H1 (cell line): ENCODE measurements at regions not wholly inside any gene's neighbourhood (a gene's known extent, or its start where the extent isn't known, plus 50 kb on each side); places are given as distances from the start of the nearest gene placed in this dataset.
A peak's percentile ranks its signal among the peaks of the same experiment; 100 is the strongest.

ENCODE experiments used
- CTCF ChIA-PET: fragments of 300-600 bp; sonication (Branson Sonifier 250); formaldehyde crosslinking; loops from one replicate; lab custom pipeline; 2021; ENCODE audit not compliant: partially characterized antibody; lab: Charles Lee
- POLR2A ChIA-PET: fragments of 300-600 bp; sonication (Branson Sonifier 250); formaldehyde crosslinking; loops from one replicate; lab custom pipeline; 2021; ENCODE audit warnings: inconsistent platforms; ENCODE audit not compliant: partially characterized antibody; lab: Charles Lee
- DNase-seq, 2 experiments: peaks; one replicate each; pipeline versions ENCODE4 v3.0.0 to v3.0.0-alpha.2; 2010 to 2022; ENCODE audit warnings: low spot score in 2 of 2, low read depth in 1 of 2, mixed read lengths in 1 of 2
- FAIRE-seq: peaks from 2 replicates; lab custom pipeline; 2011; peaks lifted over from hg19 to GRCh38; lab: Jason Lieb, UNC
- H2AFZ ChIP-seq: 2 replicates; pipeline ENCODE4 v1.8.1; 2012; ENCODE audit warnings: low read length, inconsistent platforms
- H2AK5ac ChIP-seq: 2 replicates; pipeline ENCODE4 v1.6.1; 2013; ENCODE audit warnings: low read depth, low read length
- H2BK120ac ChIP-seq: replicated peaks from 2 replicates; pipeline ENCODE3; 2013; ENCODE audit warnings: low read depth, low read length, inconsistent platforms
- H2BK12ac ChIP-seq: 2 replicates; pipeline ENCODE4 v1.6.1; 2013; ENCODE audit warnings: low read depth, low read length
- H2BK15ac ChIP-seq: 2 replicates; pipeline ENCODE4 v1.6.1; 2013; ENCODE audit warnings: low read length
- H2BK20ac ChIP-seq: 2 replicates; pipeline ENCODE4 v1.6.1; 2013; ENCODE audit warnings: low read length
- H2BK5ac ChIP-seq: 2 replicates; pipeline ENCODE4 v1.6.1; 2013; ENCODE audit warnings: low read depth, low read length
- H3K14ac ChIP-seq: 2 replicates; pipeline ENCODE4 v1.6.1; 2013; ENCODE audit warnings: inconsistent platforms; ENCODE audit not compliant: insufficient read length
- H3K18ac ChIP-seq: 2 replicates; pipeline ENCODE4 v1.6.1; 2013; ENCODE audit warnings: low read length; ENCODE audit errors: extremely low read depth
- H3K23ac ChIP-seq: 2 replicates; pipeline ENCODE4 v1.6.1; 2013; ENCODE audit warnings: inconsistent platforms; ENCODE audit not compliant: insufficient read length
- H3K23me2 ChIP-seq: 2 replicates; pipeline ENCODE4 v1.6.1; 2013; ENCODE audit warnings: low read depth, low read length
- H3K27ac ChIP-seq: 2 replicates; pipeline ENCODE4 v1.6.1; 2011; ENCODE audit warnings: low read depth, low read length, inconsistent platforms
- H3K27me3 ChIP-seq, 4 experiments: replicated peaks in 1 of 4; 1 replicate in 1 of 4; 2 replicates in 3 of 4; pipeline versions ENCODE4 v1.6.1 to v1.8.1; 2011 to 2013; ENCODE audit warnings: low read length in 3 of 4, mild to moderate bottlenecking in 3 of 4, inconsistent platforms in 2 of 4, mixed read lengths in 2 of 4, moderate library complexity in 1 of 4; ENCODE audit not compliant: control insufficient read depth in 3 of 4, insufficient read depth in 3 of 4; ENCODE audit errors: extremely low read depth in 1 of 4
- H3K36me3 ChIP-seq, 4 experiments: 2 replicates each; pipeline versions ENCODE4 v1.6.1 to v1.8.1; 2011 to 2013; ENCODE audit warnings: mild to moderate bottlenecking in 4 of 4, low read length in 3 of 4, moderate library complexity in 2 of 4, control low read depth in 1 of 4, inconsistent platforms in 1 of 4; ENCODE audit not compliant: insufficient read depth in 4 of 4, control insufficient read depth in 2 of 4
- H3K4ac ChIP-seq: replicated peaks from 2 replicates; pipeline ENCODE3; 2013; ENCODE audit warnings: low read length, low read depth, mixed read lengths, inconsistent platforms; ENCODE audit not compliant: insufficient read length
- H3K4me1 ChIP-seq, 4 experiments: replicated peaks in 1 of 4; 1 replicate in 1 of 4; 2 replicates in 3 of 4; pipeline versions ENCODE4 v1.6.1 to v1.8.1; 2011 to 2013; ENCODE audit warnings: low read length in 3 of 4, inconsistent platforms in 2 of 4, mixed read lengths in 1 of 4; ENCODE audit not compliant: insufficient read depth in 4 of 4, control insufficient read depth in 3 of 4
- H3K4me2 ChIP-seq, 2 experiments: 2 replicates each; pipeline versions ENCODE4 v1.6.1 to v1.8.1; 2011 to 2013; ENCODE audit warnings: low read depth in 2 of 2, low read length in 2 of 2, control low read depth in 1 of 2, inconsistent platforms in 1 of 2, mild to moderate bottlenecking in 1 of 2; ENCODE audit not compliant: insufficient read depth in 1 of 2
- H3K4me3 ChIP-seq, 4 experiments: fragments of 200-600, 300-600 bp in 1 of 4; sonication (generic), shearing (Covaris generic), sonication (Bioruptor Twin) in 1 of 4; 2 replicates each; pipeline versions ENCODE4 v1.5.1 to v1.8.1; 2011 to 2016; ENCODE audit warnings: low read length in 4 of 4, low read depth in 3 of 4, control low read depth in 2 of 4, inconsistent platforms in 2 of 4, mild to moderate bottlenecking in 2 of 4, mixed read lengths in 1 of 4, moderate library complexity in 1 of 4; ENCODE audit not compliant: insufficient read depth in 2 of 4; ENCODE audit errors: extremely low read depth in 1 of 4
- H3K56ac ChIP-seq: replicated peaks from 2 replicates; pipeline ENCODE3; 2013; ENCODE audit warnings: low read depth, mild to moderate bottlenecking, mixed read lengths, low read length, inconsistent platforms; ENCODE audit not compliant: insufficient read length
- H3K79me1 ChIP-seq: 2 replicates; pipeline ENCODE4 v1.6.1; 2013; ENCODE audit warnings: low read depth, low read length, control low read depth
- H3K79me2 ChIP-seq, 2 experiments: 2 replicates each; pipeline versions ENCODE4 v1.6.1 to v1.8.1; 2012 to 2013; ENCODE audit warnings: low read length in 2 of 2, mild to moderate bottlenecking in 2 of 2, inconsistent platforms in 1 of 2; ENCODE audit not compliant: insufficient read depth in 2 of 2, control insufficient read depth in 1 of 2
- H3K9ac ChIP-seq, 4 experiments: replicated peaks in 1 of 4; 1 replicate in 1 of 4; 2 replicates in 3 of 4; pipeline versions ENCODE4 v1.6.1 to v1.8.1; 2011 to 2013; ENCODE audit warnings: low read depth in 3 of 4, low read length in 3 of 4, control low read depth in 2 of 4, mild to moderate bottlenecking in 2 of 4, moderate library complexity in 2 of 4, inconsistent platforms in 1 of 4; ENCODE audit errors: extremely low read depth in 1 of 4
- H3K9me3 ChIP-seq, 2 experiments: 2 replicates each; pipeline versions ENCODE4 v1.6.1 to v1.8.1; 2012 to 2013; ENCODE audit warnings: mild to moderate bottlenecking in 2 of 2, moderate library complexity in 2 of 2, control low read depth in 1 of 2, inconsistent platforms in 1 of 2, low read depth in 1 of 2, low read length in 1 of 2, mixed read lengths in 1 of 2; ENCODE audit not compliant: insufficient read depth in 2 of 2
- H4K20me1 ChIP-seq, 2 experiments: replicated peaks in 1 of 2; 2 replicates each; pipeline versions ENCODE3 to v1.8.1; 2011 to 2013; ENCODE audit warnings: inconsistent platforms in 2 of 2, low read length in 2 of 2, mild to moderate bottlenecking in 1 of 2; ENCODE audit not compliant: insufficient read depth in 2 of 2, control insufficient read depth in 1 of 2
- H4K5ac ChIP-seq: 2 replicates; pipeline ENCODE4 v1.6.1; 2013; ENCODE audit warnings: low read length, low read depth, mixed read lengths, inconsistent platforms; ENCODE audit not compliant: insufficient read length
- H4K8ac ChIP-seq: 2 replicates; pipeline ENCODE4 v1.8.0; 2013; ENCODE audit warnings: mild to moderate bottlenecking, moderate library complexity, low read length, inconsistent platforms; ENCODE audit not compliant: insufficient read depth; ENCODE audit errors: extremely low read depth
- H4K91ac ChIP-seq: replicated peaks from 2 replicates; pipeline ENCODE3; 2013; ENCODE audit warnings: low read length, mixed read lengths, inconsistent platforms; ENCODE audit not compliant: insufficient read length
- BRCA1 ChIP-seq: IDR thresholded peaks from 2 replicates; pipeline ENCODE4 v1.6.1; 2012; ENCODE audit warnings: low read depth, low read length, improper control_type of control experiment
- GABPA ChIP-seq: IDR thresholded peaks from 2 replicates; pipeline ENCODE4 v1.6.1; 2011; ENCODE audit warnings: mild to moderate bottlenecking, low read length, moderate library complexity, borderline replicate concordance; ENCODE audit not compliant: insufficient read depth
- KDM1A ChIP-seq: fragments of 200-600, 300-600 bp; sonication (generic); IDR thresholded peaks from 2 replicates; pipeline ENCODE4 v1.7.1; 2016; ENCODE audit warnings: mild to moderate bottlenecking, low read length, borderline replicate concordance
- KDM4A ChIP-seq: IDR thresholded peaks from one replicate; pipeline ENCODE4 v1.7.1; 2012; ENCODE audit warnings: low read depth, mild to moderate bottlenecking, moderate library complexity, low read length, inconsistent platforms; ENCODE audit not compliant: severe bottlenecking
- MAFK ChIP-seq: IDR thresholded peaks from 2 replicates; pipeline ENCODE4 v1.6.1; 2012; ENCODE audit warnings: low read depth, mild to moderate bottlenecking, improper control_type of control experiment, low read length
- RBBP5 ChIP-seq: IDR thresholded peaks from 2 replicates; pipeline ENCODE4 v1.7.1; 2012; ENCODE audit warnings: low read depth, mild to moderate bottlenecking, inconsistent platforms, low read length, moderate library complexity, borderline replicate concordance
- SAP30 ChIP-seq: fragments of 300-600 bp; sonication (generic); IDR thresholded peaks from 2 replicates; pipeline ENCODE4 v1.7.1; 2012; ENCODE audit warnings: low read length, moderate library complexity, mild to moderate bottlenecking, inconsistent platforms; ENCODE audit not compliant: insufficient read depth, insufficient replicate concordance
- SIN3A ChIP-seq, 2 experiments: IDR thresholded peaks in 1 of 2; conservative IDR thresholded peaks in 1 of 2; 2 replicates each; pipeline ENCODE4 v1.6.1; 2011 to 2012; ENCODE audit warnings: low read length in 2 of 2, improper control_type of control experiment in 1 of 2, low read depth in 1 of 2, mild to moderate bottlenecking in 1 of 2
- SP1 ChIP-seq: IDR thresholded peaks from 2 replicates; pipeline ENCODE4 v1.6.1; 2011; ENCODE audit warnings: low read depth, low read length
- TEAD4 ChIP-seq: IDR thresholded peaks from 2 replicates; pipeline ENCODE4 v1.6.1; 2012; ENCODE audit warnings: low read depth, low read length, inconsistent platforms, mixed read lengths
- WGBS, 2 experiments: shearing (Covaris generic) in 1 of 2; methylation state at CpG; one replicate each; pipeline versions ENCODE4 v1.1.6 to v1.1.7; 2013 to 2015; ENCODE audit warnings: low lambda C conversion rate in 2 of 2, mixed read lengths in 2 of 2, inconsistent platforms in 1 of 2, low coverage in 1 of 2, missing lambda C conversion rate in 1 of 2; ENCODE audit not compliant: insufficient replicate concordance in 2 of 2, insufficient coverage in 1 of 2, insufficient read length in 1 of 2; ENCODE audit errors: extremely low coverage in 1 of 2, missing lambda C conversion rate in 1 of 2; 5-methylcytosine and 5-hydroxymethylcytosine counted together
- TF ChIP-seq, protein P1 (sequence below): IDR thresholded peaks from 2 replicates; pipeline ENCODE4 v1.6.1; 2011; ENCODE audit warnings: low read depth, mild to moderate bottlenecking, low read length; ENCODE audit not compliant: insufficient read depth
- TF ChIP-seq, protein P2 (sequence below): IDR thresholded peaks from 2 replicates; pipeline ENCODE4 v1.6.1; 2011; ENCODE audit warnings: low read length, improper control_type of control experiment

DNA sequence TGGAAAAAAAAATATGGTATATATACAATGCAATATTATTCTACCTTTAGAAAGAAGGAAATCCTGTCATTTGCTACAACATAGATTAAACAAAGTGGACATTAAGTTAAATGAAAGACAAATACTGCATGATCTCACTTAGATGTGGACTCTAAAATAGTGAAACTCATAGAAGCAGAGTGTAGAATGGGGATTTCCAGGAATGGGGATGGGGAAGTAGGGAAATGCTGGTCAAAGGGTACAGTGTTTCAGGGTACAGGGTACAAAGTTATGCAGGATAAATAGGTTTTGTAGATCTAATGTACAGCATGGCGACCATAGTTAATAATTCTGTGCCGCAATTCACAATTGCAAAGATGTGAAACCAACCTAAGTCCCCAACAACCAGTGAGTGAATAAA, 385.5 kb downstream of the SFMBT2 start:
- Histone ChIP-seq H3K9me3 (peaks cover 0 to under 1% of the 10 kb centered on the region in 2 experiments; a peak in 1 of 4 replicates), H2BK20ac (no peak overlapping the region), H3K18ac (no peak overlapping the region), H4K8ac (no peak overlapping the region), H3K23ac (no peak overlapping the region), H3K14ac (no peak overlapping the region), H4K5ac (no peak overlapping the region), H2BK120ac (no peak overlapping the region), H4K20me1 (no peaks in the 10 kb centered on the region), H3K4ac (no peak overlapping the region), H3K4me2 (no peak overlapping the region), H3K27ac (no peak overlapping the region), H3K56ac (no peak overlapping the region), H4K91ac (no peak overlapping the region), H2BK5ac (no peak overlapping the region), H2BK12ac (no peak overlapping the region), H3K4me3 (no peak overlapping the region), H2AFZ (0 out of 2 replicates have a peak overlapping the region, but pooled peaks have one; percentile 6), H3K79me2 (no peaks in the 10 kb centered on the region), H3K36me3 (no peaks in the 10 kb centered on the region), H3K9ac (no peak overlapping the region), H3K79me1 (no peaks in the 10 kb centered on the region), H2AK5ac (no peak overlapping the region), H3K23me2 (no peaks in the 10 kb centered on the region), H2BK15ac (no peak overlapping the region), H3K4me1 (no peaks in the 10 kb centered on the region), H3K27me3 (no peaks in the 10 kb centered on the region)
- ChIA-PET POLR2A (no interaction called here), CTCF (interaction anchor here (1.3 to 2.0 kb wide), 3 partner anchors 9 to 29 kb away, joined by 4 to 7 read pairs (median 6); no protein-coding TSS in a partner anchor)
- WGBS, 2 experiments: 83% methylated on average over 2 of the region's 2 CpGs; no CpG with 5 or more reads in 1 of the 2 experiments
- FAIRE-seq (no peak), DNase-seq (no peak)
- TF ChIP-seq KDM1A (no peak), SIN3A (conservative IDR thresholded peaks at IDR 0.05 in 1 of 2, IDR thresholded peaks at IDR 0.05 in 1 of 2; ENCODE audit: low read depth in 1 of 2, low read length in 2 of 2) (no peak), SAP30 (no peak), SP1 (no peak), TEAD4 (no peak), KDM4A (no peak), RBBP5 (no peak), GABPA (no peak), BRCA1 (no peak), MAFK (no peak)
- TF ChIP-seq, protein P1, sequence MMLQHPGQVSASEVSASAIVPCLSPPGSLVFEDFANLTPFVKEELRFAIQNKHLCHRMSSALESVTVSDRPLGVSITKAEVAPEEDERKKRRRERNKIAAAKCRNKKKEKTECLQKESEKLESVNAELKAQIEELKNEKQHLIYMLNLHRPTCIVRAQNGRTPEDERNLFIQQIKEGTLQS: no peak
- TF ChIP-seq, protein P2, sequence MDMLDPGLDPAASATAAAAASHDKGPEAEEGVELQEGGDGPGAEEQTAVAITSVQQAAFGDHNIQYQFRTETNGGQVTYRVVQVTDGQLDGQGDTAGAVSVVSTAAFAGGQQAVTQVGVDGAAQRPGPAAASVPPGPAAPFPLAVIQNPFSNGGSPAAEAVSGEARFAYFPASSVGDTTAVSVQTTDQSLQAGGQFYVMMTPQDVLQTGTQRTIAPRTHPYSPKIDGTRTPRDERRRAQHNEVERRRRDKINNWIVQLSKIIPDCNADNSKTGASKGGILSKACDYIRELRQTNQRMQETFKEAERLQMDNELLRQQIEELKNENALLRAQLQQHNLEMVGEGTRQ: no peak
